SK-N-SH treated with all-trans-retinoic acid at 6 μM for 48 hours (cell line): ENCODE measurements at regions not wholly inside any gene's neighbourhood (a gene's known extent, or its start where the extent isn't known, plus 50 kb on each side); places are given as distances from the start of the nearest gene placed in this dataset.

Experiments
- ATAC-seq: fragments of 200-7000 bp; cut with Tn5 transposase; 3 replicates; pipeline ENCODE4 v1.9.1; 2020; ENCODE audit warnings: mild to moderate bottlenecking, moderate library complexity
- ARNTL ChIP-seq: fragments of 450-650 bp; formaldehyde crosslinking; IDR thresholded peaks from 2 replicates; pipeline ENCODE4 v1.5.0; 2020; ENCODE audit warnings: low read depth, mild to moderate bottlenecking, moderate library complexity, borderline replicate concordance
- BACH2 ChIP-seq: fragments of 250-450 bp; sonication (Bioruptor Pico); IDR thresholded peaks from 2 replicates; pipeline ENCODE4 v1.9.0; 2021; ENCODE audit warnings: mild to moderate bottlenecking, borderline replicate concordance
- CSDC2 ChIP-seq: fragments of 250-450 bp; sonication (Bioruptor Pico); IDR thresholded peaks from 2 replicates; pipeline ENCODE4 v1.5.0; 2020; ENCODE audit warnings: mild to moderate bottlenecking, moderate library complexity
- CSRNP3 ChIP-seq: fragments of 250-450 bp; sonication (Bioruptor Pico); IDR thresholded peaks from 2 replicates; pipeline ENCODE4 v1.5.1; 2021; ENCODE audit warnings: mild to moderate bottlenecking, moderate library complexity
- GLIS3 ChIP-seq: fragments of 250-450 bp; sonication (Bioruptor Pico); IDR thresholded peaks from 2 replicates; pipeline ENCODE4 v1.5.0; 2020; ENCODE audit warnings: mild to moderate bottlenecking, moderate library complexity
- ISL1 ChIP-seq: fragments of 250-450 bp; sonication (Bioruptor Pico); IDR thresholded peaks from 2 replicates; pipeline ENCODE4 v2.1.2; 2022; ENCODE audit warnings: mild to moderate bottlenecking, moderate library complexity
- OSR1 ChIP-seq: fragments of 250-450 bp; sonication (Bioruptor Pico); IDR thresholded peaks from 2 replicates; pipeline ENCODE4 v1.8.0; 2022; ENCODE audit warnings: moderate library complexity, mild to moderate bottlenecking, inconsistent platforms
- PATZ1 ChIP-seq: fragments of 250-450 bp; sonication (Bioruptor Pico); IDR thresholded peaks from 2 replicates; pipeline ENCODE4 v1.8.0; 2020; ENCODE audit warnings: mild to moderate bottlenecking, moderate library complexity, borderline replicate concordance
- POU6F1 ChIP-seq: fragments of 250-450 bp; sonication (Bioruptor Pico); IDR thresholded peaks from 2 replicates; pipeline ENCODE4 v1.8.0; 2021; ENCODE audit warnings: low read depth, mild to moderate bottlenecking, moderate library complexity, borderline replicate concordance
- PPARA ChIP-seq: fragments of 250-450 bp; sonication (Bioruptor Pico); IDR thresholded peaks from 2 replicates; pipeline ENCODE4 v1.5.0; 2020; ENCODE audit warnings: mild to moderate bottlenecking, borderline replicate concordance
- RARB ChIP-seq: fragments of 250-450 bp; sonication (Bioruptor Pico); IDR thresholded peaks from 2 replicates; pipeline ENCODE4 v1.8.0; 2021; ENCODE audit warnings: mild to moderate bottlenecking, moderate library complexity
- SNAI2 ChIP-seq: fragments of 250-450 bp; sonication (Bioruptor Pico); IDR thresholded peaks from 2 replicates; pipeline ENCODE4 v1.5.0; 2020; ENCODE audit warnings: mild to moderate bottlenecking, moderate library complexity
- TCF4 ChIP-seq: fragments of 250-450 bp; sonication (Bioruptor Pico); IDR thresholded peaks from 2 replicates; pipeline ENCODE4 v1.8.0; 2021; ENCODE audit warnings: mild to moderate bottlenecking, moderate library complexity, borderline replicate concordance
- TSHZ2 ChIP-seq: fragments of 250-450 bp; sonication (Bioruptor Pico); IDR thresholded peaks from 2 replicates; pipeline ENCODE4 v1.5.0; 2020; ENCODE audit warnings: mild to moderate bottlenecking, moderate library complexity
- ZC3H10 ChIP-seq: fragments of 250-450 bp; sonication (Bioruptor Pico); IDR thresholded peaks from 2 replicates; pipeline ENCODE4 v1.5.1; 2021; ENCODE audit warnings: mild to moderate bottlenecking, moderate library complexity
- ZFP3 ChIP-seq: fragments of 250-450 bp; sonication (Bioruptor Pico); IDR thresholded peaks from 2 replicates; pipeline ENCODE4 v1.5.0; 2020; ENCODE audit warnings: mild to moderate bottlenecking, moderate library complexity
- ZFP30 ChIP-seq: fragments of 450-650 bp; formaldehyde crosslinking; IDR thresholded peaks from 2 replicates; pipeline ENCODE4 v1.5.0; 2022; ENCODE audit warnings: mild to moderate bottlenecking, moderate library complexity
- ZNF565 ChIP-seq: fragments of 450-650 bp; formaldehyde crosslinking; conservative IDR thresholded peaks from 2 replicates; pipeline ENCODE4 v1.5.0; 2020; ENCODE audit warnings: low read depth, mild to moderate bottlenecking, moderate library complexity
- ZNF70 ChIP-seq: fragments of 450-650 bp; formaldehyde crosslinking; IDR thresholded peaks from 2 replicates; pipeline ENCODE4 v1.5.0; 2020; ENCODE audit warnings: mild to moderate bottlenecking, moderate library complexity
- ZNF8 ChIP-seq: fragments of 450-650 bp; formaldehyde crosslinking; IDR thresholded peaks from 2 replicates; pipeline ENCODE4 v1.5.0; 2020; ENCODE audit warnings: mild to moderate bottlenecking, moderate library complexity

- TF ChIP-seq ZNF70, result no peak
- TF ChIP-seq ZNF565 (CRISPR knock-in tag), result no peak
Measured at GRCh38 chr1:164356511-164356910, 202.5 kb upstream of the PBX1 start (continued).

GRCh38 chr1:164360265-164360664 lies 198.7 kb upstream of the PBX1 start:
- ATAC-seq, result no peak
- TF ChIP-seq POU6F1 (no peak), PPARA (CRISPR knock-in tag) (no peak)

- no peak for ATAC-seq
- no peak for TF ChIP-seq ZNF565 (CRISPR knock-in tag)
- no peak for TF ChIP-seq PATZ1 (CRISPR knock-in tag)
- no peak for TF ChIP-seq OSR1 (CRISPR knock-in tag)
- TF ChIP-seq TSHZ2 (CRISPR knock-in tag), result no peak
- no peak for TF ChIP-seq ZNF70
- TF ChIP-seq ARNTL (CRISPR knock-in tag), result no peak
- TF ChIP-seq ISL1 (CRISPR knock-in tag), result no peak
- no peak for TF ChIP-seq ZNF8
- TF ChIP-seq ZFP3, result no peak
- TF ChIP-seq RARB (CRISPR knock-in tag), result no peak
Measured at GRCh38 chr1:164361927-164362326, 197.1 kb upstream of the PBX1 start.

GRCh38 chr1:164363980-164364379 lies 195.0 kb upstream of the PBX1 start:
- no peak for ATAC-seq
- TF ChIP-seq TSHZ2 (CRISPR knock-in tag) (no peak), GLIS3 (no peak), ZNF70 (no peak), ARNTL (CRISPR knock-in tag) (no peak), ZFP3 (no peak), ZNF8 (no peak), ISL1 (CRISPR knock-in tag) (no peak), CSDC2 (CRISPR knock-in tag) (no peak), TCF4 (no peak)

GRCh38 chr1:164366014-164366413 lies 193.0 kb upstream of the PBX1 start:
- ATAC-seq, result no peak
- TF ChIP-seq PPARA (CRISPR knock-in tag), result no peak
- TF ChIP-seq SNAI2 (CRISPR knock-in tag), result no peak
- TF ChIP-seq CSRNP3 (CRISPR knock-in tag), result no peak
- no peak for TF ChIP-seq BACH2
- TF ChIP-seq GLIS3, result no peak
- TF ChIP-seq ZC3H10 (CRISPR knock-in tag), result no peak
- TF ChIP-seq ZFP3, result no peak
- TF ChIP-seq ARNTL (CRISPR knock-in tag), result no peak
- no peak for TF ChIP-seq RARB (CRISPR knock-in tag)
- no peak for TF ChIP-seq ZFP30 (CRISPR knock-in tag)
- TF ChIP-seq CSDC2 (CRISPR knock-in tag), result no peak
- TF ChIP-seq, all 23 proteins: peak for 0
